AG04450 (cell line): ENCODE measurements at regions not wholly inside any gene's neighbourhood (a gene's known extent, or its start where the extent isn't known, plus 50 kb on each side); places are given as distances from the start of the nearest gene placed in this dataset.
A peak's percentile ranks its signal among the peaks of the same experiment; 100 is the strongest.

Source experiments
- CTCF ChIA-PET: fragments of 300-600, 350-600 bp; formaldehyde crosslinking; extraction: SDS; loops from one replicate; lab custom pipeline; 2022; ENCODE audit warnings: antibody characterized with exemption, inconsistent platforms; lab: Charles Lee
- POLR2A ChIA-PET: fragments of 350-600 bp; formaldehyde crosslinking; extraction: SDS; loops from one replicate; lab custom pipeline; 2021; ENCODE audit warnings: antibody characterized with exemption, inconsistent platforms; lab: Yijun Ruan, JAX
- DNase-seq: peaks from one replicate; pipeline ENCODE4 v3.0.0-alpha.2; 2011; ENCODE audit warnings: low read depth, low spot score
- H3K27ac ChIP-seq: one replicate; pipeline ENCODE4 v1.5.1; 2012; ENCODE audit warnings: low read depth, low read length, control low read depth
- H3K27me3 ChIP-seq: one replicate; pipeline ENCODE4 v1.6.0; 2012; ENCODE audit warnings: low read length; ENCODE audit not compliant: control insufficient read depth, insufficient read depth
- H3K4me3 ChIP-seq: 2 replicates; pipeline ENCODE4 v1.5.1; 2011; ENCODE audit warnings: mild to moderate bottlenecking, low read depth, low read length, control low read depth
- H3K9me3 ChIP-seq: 2 replicates; pipeline ENCODE4 v1.5.1; 2012; ENCODE audit warnings: low read length; ENCODE audit not compliant: control insufficient read depth, insufficient read depth
- TF ChIP-seq, protein P1 (sequence below): IDR thresholded peaks from 2 replicates; pipeline ENCODE4 v1.5.1; 2011; ENCODE audit warnings: low read depth, low read length, control low read depth, inconsistent platforms

DNA sequence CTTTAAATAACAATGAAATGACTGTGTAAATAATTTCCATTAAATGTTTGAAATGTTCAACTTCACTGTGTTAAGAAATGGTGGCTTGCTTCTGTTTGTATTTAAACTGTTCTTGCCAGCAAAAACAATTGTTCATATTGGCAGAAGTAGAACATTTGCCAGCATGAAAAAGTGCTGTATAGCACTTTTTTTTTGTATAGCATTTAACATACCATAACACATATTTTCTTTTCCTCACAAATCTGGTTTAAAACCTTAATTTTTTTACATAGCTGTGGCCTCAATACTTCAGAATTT lies 94.1 kb downstream of the COX18 start:
- POLR2A ChIA-PET = no interaction called here
- H3K27me3 ChIP-seq = no peaks in the 10 kb centered on the region
- no peak overlapping the region for H3K4me3 ChIP-seq
- H3K9me3 ChIP-seq = no peaks in the 10 kb centered on the region
- DNase-seq = no peak
- CTCF ChIA-PET = no interaction called here
- TF ChIP-seq, protein P1, sequence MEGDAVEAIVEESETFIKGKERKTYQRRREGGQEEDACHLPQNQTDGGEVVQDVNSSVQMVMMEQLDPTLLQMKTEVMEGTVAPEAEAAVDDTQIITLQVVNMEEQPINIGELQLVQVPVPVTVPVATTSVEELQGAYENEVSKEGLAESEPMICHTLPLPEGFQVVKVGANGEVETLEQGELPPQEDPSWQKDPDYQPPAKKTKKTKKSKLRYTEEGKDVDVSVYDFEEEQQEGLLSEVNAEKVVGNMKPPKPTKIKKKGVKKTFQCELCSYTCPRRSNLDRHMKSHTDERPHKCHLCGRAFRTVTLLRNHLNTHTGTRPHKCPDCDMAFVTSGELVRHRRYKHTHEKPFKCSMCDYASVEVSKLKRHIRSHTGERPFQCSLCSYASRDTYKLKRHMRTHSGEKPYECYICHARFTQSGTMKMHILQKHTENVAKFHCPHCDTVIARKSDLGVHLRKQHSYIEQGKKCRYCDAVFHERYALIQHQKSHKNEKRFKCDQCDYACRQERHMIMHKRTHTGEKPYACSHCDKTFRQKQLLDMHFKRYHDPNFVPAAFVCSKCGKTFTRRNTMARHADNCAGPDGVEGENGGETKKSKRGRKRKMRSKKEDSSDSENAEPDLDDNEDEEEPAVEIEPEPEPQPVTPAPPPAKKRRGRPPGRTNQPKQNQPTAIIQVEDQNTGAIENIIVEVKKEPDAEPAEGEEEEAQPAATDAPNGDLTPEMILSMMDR = no peak
- H3K27ac ChIP-seq = no peak overlapping the region

DNA sequence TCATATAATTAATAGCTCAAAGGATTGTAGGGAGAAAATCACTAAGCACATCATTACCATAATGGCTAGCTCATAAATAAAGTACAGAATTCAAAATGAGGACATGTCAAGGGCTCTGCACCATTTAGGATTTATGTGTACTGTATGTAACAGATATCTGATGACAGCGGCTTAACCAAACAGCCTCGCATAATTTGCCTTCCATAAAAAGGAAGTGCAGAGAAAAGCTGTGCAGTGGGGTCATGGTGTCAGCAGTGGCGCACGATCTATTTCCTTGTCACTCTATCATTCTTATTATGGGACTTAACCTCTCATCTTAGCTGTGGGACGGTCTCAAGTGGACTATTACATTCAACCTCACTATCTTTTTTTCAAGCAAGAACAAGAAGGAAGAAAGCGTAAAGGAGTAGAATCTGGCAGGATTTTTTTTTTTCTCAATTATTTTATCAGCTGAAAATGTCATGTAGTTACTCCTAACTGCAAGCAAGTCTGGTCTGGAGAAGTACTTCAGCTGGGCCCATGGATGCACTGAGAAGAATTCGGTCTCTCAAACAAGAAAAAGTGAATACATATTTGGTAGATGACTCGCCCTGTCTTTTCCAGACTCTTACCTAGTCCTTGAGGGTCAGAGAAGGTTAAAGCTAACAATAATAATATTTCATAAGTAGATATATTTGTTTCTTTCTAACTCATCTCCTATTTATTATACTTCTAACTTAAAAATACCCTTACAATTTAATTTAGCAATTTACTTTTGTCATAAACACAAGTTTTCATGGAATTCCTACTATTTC lies 94.6 kb downstream of the COX18 start:
- Histone ChIP-seq H3K27me3 (no peaks in the 10 kb centered on the region), H3K9me3 (no peaks in the 10 kb centered on the region), H3K4me3 (no peak overlapping the region), H3K27ac (peak overlapping the region; percentile 40)
- peak; percentile 32 for DNase-seq
- TF ChIP-seq, protein P1 = no peak
- POLR2A ChIA-PET = interaction anchor here (0.6 kb wide), 1 partner anchor 17 kb away, joined by 7 read pairs; no protein-coding TSS in a partner anchor
- CTCF ChIA-PET = interaction anchor here (0.5 kb wide), 1 partner anchor 271 kb away, joined by 3 read pairs; no protein-coding TSS in a partner anchor

DNA sequence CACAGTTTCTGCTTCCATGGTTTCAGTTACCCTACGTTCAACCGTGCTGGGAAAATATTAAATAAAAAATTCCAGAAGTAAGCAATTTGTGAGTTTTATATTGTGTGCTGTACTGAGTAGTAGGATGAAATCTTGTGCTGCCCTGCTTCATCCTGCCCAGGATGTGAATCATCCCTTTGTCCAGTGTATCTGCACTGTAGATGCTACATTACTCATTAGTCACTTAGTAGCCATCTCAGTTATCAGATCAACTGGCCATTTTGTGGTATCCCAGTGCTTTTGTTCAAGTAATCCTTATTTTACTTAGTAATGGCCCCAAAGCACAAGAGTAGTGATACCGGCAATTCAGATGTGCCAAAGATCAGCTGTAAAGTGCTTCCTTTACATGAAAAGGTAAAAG lies 97.9 kb downstream of the COX18 start:
- Histone ChIP-seq H3K27ac (no peak overlapping the region), H3K4me3 (no peak overlapping the region), H3K27me3 (no peaks in the 10 kb centered on the region), H3K9me3 (no peaks in the 10 kb centered on the region)
- POLR2A ChIA-PET = no interaction called here
- CTCF ChIA-PET = no interaction called here
- peak; percentile 43 for DNase-seq
- TF ChIP-seq, protein P1 = no peak

DNA sequence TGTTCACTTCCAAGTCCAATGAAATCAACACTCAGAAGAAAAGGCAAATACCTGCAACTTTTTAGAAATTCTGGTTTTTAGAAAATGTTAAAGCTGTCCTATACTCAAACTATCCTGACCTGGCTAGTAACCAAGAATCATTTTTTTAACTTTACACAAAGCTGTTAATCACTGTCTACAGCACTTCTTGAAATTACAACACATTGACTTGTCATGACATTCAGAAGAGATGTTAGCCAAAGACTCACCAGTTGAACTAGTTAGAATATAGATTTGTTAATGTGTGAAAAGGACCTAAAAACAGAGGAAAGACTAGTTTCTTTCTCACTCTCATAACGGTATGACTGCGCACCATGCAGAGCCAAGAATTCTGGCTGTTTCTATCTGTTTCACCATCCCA lies 98.8 kb downstream of the COX18 start:
- no peak for DNase-seq
- TF ChIP-seq, protein P1 = no peak
- POLR2A ChIA-PET = no interaction called here
- no peaks in the 10 kb centered on the region for H3K27me3 ChIP-seq
- H3K9me3 ChIP-seq = no peaks in the 10 kb centered on the region
- H3K27ac ChIP-seq = no peak overlapping the region
- CTCF ChIA-PET = no interaction called here
- H3K4me3 ChIP-seq = no peak overlapping the region

DNA sequence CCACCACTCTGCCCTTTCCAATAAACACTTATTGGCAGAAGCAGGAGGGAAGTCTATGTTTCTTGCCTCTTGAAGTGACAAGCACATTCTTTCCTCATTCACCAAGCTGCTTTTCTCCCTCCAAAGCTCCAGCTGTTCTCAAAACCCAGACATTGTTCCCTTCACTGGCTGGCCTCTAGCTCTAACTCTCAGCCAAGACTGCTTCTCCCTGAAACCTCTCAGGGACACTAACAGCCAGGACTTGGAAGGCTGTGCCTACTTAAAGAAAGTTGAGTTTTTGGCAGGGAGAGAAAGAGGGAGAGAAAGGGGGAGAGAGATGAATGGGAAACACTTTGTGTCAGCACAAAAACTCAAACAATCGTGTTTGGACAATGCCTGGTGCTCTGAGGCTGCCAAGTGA lies 99.5 kb downstream of the COX18 start:
- Histone ChIP-seq H3K4me3 (no peak overlapping the region), H3K27ac (no peak overlapping the region), H3K9me3 (no peaks in the 10 kb centered on the region), H3K27me3 (no peaks in the 10 kb centered on the region)
- POLR2A ChIA-PET = no interaction called here
- TF ChIP-seq, protein P1 = no peak
- CTCF ChIA-PET = no interaction called here
- peak; percentile 1 for DNase-seq
